ENCODE measurements at regions not wholly inside any gene's neighbourhood (a gene's known extent, or its start where the extent isn't known, plus 50 kb on each side); places are given as distances from the start of the nearest gene placed in this dataset.

- Histone ChIP-seq H3K4me1 (ENCODE audit: insufficient read depth, low read length) (no peaks in the 10 kb centered on the region), H2BK15ac (ENCODE audit: low read depth, low read length) (no peak overlapping the region), H3K79me2 (ENCODE audit: insufficient read depth, low read length) (no peaks in the 10 kb centered on the region), H2AFZ (ENCODE audit: low read length) (no peak overlapping the region), H3T11ph (ENCODE audit: low read length) (no peak overlapping the region), H4K91ac (ENCODE audit: insufficient read length, low read depth, low read length) (no peak overlapping the region), H2BK12ac (ENCODE audit: insufficient read length, low read depth, low read length) (no peak overlapping the region), H4K8ac (replicated peaks; ENCODE audit: insufficient read length, low read depth, low read length) (no peak overlapping the region), H3K18ac (ENCODE audit: insufficient read length, low read depth, low read length) (no peak overlapping the region), H3K56ac (ENCODE audit: insufficient read length, low read depth, low read length) (no peak overlapping the region), H3K4ac (ENCODE audit: low read depth, low read length) (no peak overlapping the region), H2BK20ac (ENCODE audit: low read depth, low read length, poor library complexity, severe bottlenecking) (no peak overlapping the region), H3K4me2 (ENCODE audit: insufficient read depth, insufficient read length, low read length) (no peak overlapping the region), H3K27ac (ENCODE audit: insufficient read length, low read depth, low read length) (no peak overlapping the region), H3K23ac (ENCODE audit: insufficient read length, low read depth, low read length) (no peak overlapping the region), H2BK120ac (ENCODE audit: low read depth, low read length, poor library complexity, severe bottlenecking) (no peak overlapping the region), H3K23me2 (ENCODE audit: insufficient read length, low read depth, low read length, poor library complexity, severe bottlenecking) (no peaks in the 10 kb centered on the region), H3K79me1 (ENCODE audit: insufficient read depth, low read depth, low read length, poor library complexity, severe bottlenecking) (no peaks in the 10 kb centered on the region), H2AK5ac (ENCODE audit: insufficient read length, low read length) (no peak overlapping the region), H3K9ac (ENCODE audit: extremely low read depth, insufficient read length, low read length) (no peak overlapping the region), H3K27me3 (ENCODE audit: insufficient read depth, low read length) (no peaks in the 10 kb centered on the region), H3K9me3 (ENCODE audit: control insufficient read depth, low read depth, low read length) (no peaks in the 10 kb centered on the region), H3K14ac (ENCODE audit: insufficient read depth, low read length) (no peak overlapping the region), H4K5ac (ENCODE audit: insufficient read length, low read depth, low read length) (no peak overlapping the region), H4K20me1 (ENCODE audit: control insufficient read depth, insufficient read depth, insufficient read length) (no peaks in the 10 kb centered on the region), H2BK5ac (ENCODE audit: insufficient read length, low read length) (peak overlapping the region; percentile 64)
- no peaks in the 10 kb centered on the region for H3K27me3 Mint-ChIP-seq (ENCODE audit: low read depth)
- no peak for TF ChIP-seq CTCF (conservative IDR thresholded peaks at IDR 0.05)
- no peak overlapping the region for H3K27ac Mint-ChIP-seq
- no CpG with 5 or more reads among the region's 7 CpGs for WGBS (ENCODE audit: extremely low coverage, insufficient read length, low lambda C conversion rate)
- peaks cover 0 to 7% of the 10 kb centered on the region in 2 experiments; a peak in 1 of 4 replicates for H3K4me1 Mint-ChIP-seq
- no peaks in the 10 kb centered on the region for H3K9me3 Mint-ChIP-seq
- no peaks in the 10 kb centered on the region; a peak in 1 of 7 replicates for H3K36me3 Mint-ChIP-seq (ENCODE audit: insufficient read depth in 1 of 3, low read depth in 3 of 3)
- H3K4me3 Mint-ChIP-seq, result no peak overlapping the region
- no peak for DNase-seq
Observed at GRCh38 chr6:14670806-14671205, 553.2 kb downstream of the CD83 start.
